Esophagus muscularis mucosa (tissue), 4 donors: ENCODE measurements at regions not wholly inside any gene's neighbourhood (a gene's known extent, or its start where the extent isn't known, plus 50 kb on each side); places are given as distances from the start of the nearest gene placed in this dataset.

Experiments used
- DNase-seq: peaks from one replicate; pipeline ENCODE4 v3.0.0-alpha.2; 2017; ENCODE audit errors: extremely low spot score
- H3K27ac ChIP-seq, 4 donors: fragments of 200-600 bp; sonication (generic); replicated peaks in 1 of 4; 1 replicate in 3 of 4; 2 replicates in 1 of 4; pipeline ENCODE4 v1.5.1; 2016 to 2019; ENCODE audit warnings: mild to moderate bottlenecking in 1 of 4
- H3K27me3 ChIP-seq, 4 donors: fragments of 200-600 bp; sonication (generic); one replicate each; pipeline versions ENCODE4 v1.5.1 to v1.6.0; 2016 to 2019
- H3K36me3 ChIP-seq, 4 donors: fragments of 200-600 bp; sonication (generic); one replicate each; pipeline ENCODE4 v1.5.1; 2016 to 2019
- H3K4me1 ChIP-seq, 4 donors: fragments of 200-600 bp; sonication (generic); one replicate each; pipeline ENCODE4 v1.5.1; 2016 to 2019
- H3K4me3 ChIP-seq, 4 donors: fragments of 200-600 bp; sonication (generic); 1 replicate in 2 of 4; 2 replicates in 2 of 4; pipeline ENCODE4 v1.5.1; 2016 to 2019; ENCODE audit warnings: mild to moderate bottlenecking in 4 of 4, moderate library complexity in 1 of 4
- H3K9me3 ChIP-seq, 4 donors: fragments of 200-600 bp; sonication (generic); 1 replicate in 3 of 4; 2 replicates in 1 of 4; pipeline ENCODE4 v1.5.1; 2016 to 2019
- CTCF ChIP-seq, 3 experiments: fragments of 200-600 bp in 2 of 3; fragments of 450-650 bp in 1 of 3; sonication (generic) in 2 of 3; IDR thresholded peaks; one replicate each; pipeline ENCODE4 v1.5.1; 2017 to 2019; ENCODE audit warnings: antibody characterized with exemption in 3 of 3, mild to moderate bottlenecking in 2 of 3, moderate library complexity in 1 of 3
- EP300 ChIP-seq: sonication (generic); formaldehyde crosslinking; IDR thresholded peaks from one replicate; pipeline ENCODE4 v1.6.1; 2017; ENCODE audit warnings: antibody characterized with exemption
- POLR2A ChIP-seq: fragments of 450-650 bp; IDR thresholded peaks from one replicate; pipeline ENCODE4 v1.6.1; 2017; ENCODE audit warnings: antibody characterized with exemption, moderate library complexity, mild to moderate bottlenecking, low read depth
- POLR2AphosphoS5 ChIP-seq, 2 donors: sonication (generic); formaldehyde crosslinking; IDR thresholded peaks; one replicate each; pipeline ENCODE4 v1.6.1; 2017; ENCODE audit warnings: antibody characterized with exemption in 2 of 2
- WGBS: methylation state at CpG from one replicate; pipeline ENCODE4 v1.1.5; 2018; 5-methylcytosine and 5-hydroxymethylcytosine counted together
- intact Hi-C: fragments of 100-400 bp; cut with DNase I; formaldehyde crosslinking; loops from one replicate; pipeline ENCODE4 v1.15.1; 2023

- no peak for DNase-seq
- TF ChIP-seq POLR2A, result no peak
- no peak for TF ChIP-seq POLR2AphosphoS5 (IDR thresholded peaks at IDR 0.05)
- no peak for TF ChIP-seq EP300
- no peak for TF ChIP-seq CTCF (IDR thresholded peaks at IDR 0.05)
- no peak overlapping the region for H3K27ac ChIP-seq
- H3K4me3 ChIP-seq, result no peak overlapping the region
- H3K9me3 ChIP-seq, result no peaks in the 10 kb centered on the region
- no peaks in the 10 kb centered on the region for H3K36me3 ChIP-seq
- intact Hi-C loops, result no loop called here
- H3K4me1 ChIP-seq, result no peaks in the 10 kb centered on the region
- peaks cover 0 to 11% (median 0%) of the 10 kb centered on the region in 4 donors for H3K27me3 ChIP-seq
These were observed 80.7 kb upstream of the HNRNPA3 start for GRCh38 chr2:177131858-177132257.

GRCh38 chr2:177138823-177139222, 73.8 kb upstream of the HNRNPA3 start:
- no peak overlapping the region for H3K4me3 ChIP-seq
- peaks cover 0 to 11% (median 0%) of the 10 kb centered on the region in 4 donors for H3K27me3 ChIP-seq
- no peak for DNase-seq
- H3K27ac ChIP-seq, result no peak overlapping the region
- no peaks in the 10 kb centered on the region for H3K4me1 ChIP-seq
- intact Hi-C loops, result no loop called here
- H3K9me3 ChIP-seq, result no peaks in the 10 kb centered on the region
- no peaks in the 10 kb centered on the region for H3K36me3 ChIP-seq
- TF ChIP-seq POLR2A (no peak), CTCF (IDR thresholded peaks at IDR 0.05) (no peak), EP300 (no peak), POLR2AphosphoS5 (IDR thresholded peaks at IDR 0.05) (no peak)

- no peaks in the 10 kb centered on the region for H3K9me3 ChIP-seq
- DNase-seq, result no peak
- 90% methylated on average over 3 of the region's 3 CpGs for WGBS
- H3K36me3 ChIP-seq, result no peaks in the 10 kb centered on the region
- H3K27me3 ChIP-seq, result peaks cover 0 to 39% (median under 1%) of the 10 kb centered on the region in 4 donors
- no peak overlapping the region for H3K4me3 ChIP-seq
- TF ChIP-seq POLR2AphosphoS5 (IDR thresholded peaks at IDR 0.05) (no peak), POLR2A (no peak), CTCF (IDR thresholded peaks at IDR 0.05) (no peak), EP300 (no peak)
- no peaks in the 10 kb centered on the region for H3K4me1 ChIP-seq
- H3K27ac ChIP-seq, result no peak overlapping the region
- intact Hi-C loops, result no loop called here
These were observed 70.7 kb upstream of the HNRNPA3 start for GRCh38 chr2:177141866-177142265.

- H3K27ac ChIP-seq, result no peak overlapping the region
- intact Hi-C loops, result no loop called here
- no peak for DNase-seq
- peaks cover 0 to 53% (median 12%) of the 10 kb centered on the region in 4 donors for H3K27me3 ChIP-seq
- no peak overlapping the region for H3K4me3 ChIP-seq
- H3K9me3 ChIP-seq, result no peaks in the 10 kb centered on the region
- 44% methylated on average over 5 of the region's 5 CpGs for WGBS
- peaks cover 3 to 7% (median 4%) of the 10 kb centered on the region in 4 donors for H3K4me1 ChIP-seq
- no peaks in the 10 kb centered on the region for H3K36me3 ChIP-seq
- no peak for TF ChIP-seq CTCF (IDR thresholded peaks at IDR 0.05)
- no peak for TF ChIP-seq POLR2A
- peak; percentile 22 to 42 for TF ChIP-seq POLR2AphosphoS5 (IDR thresholded peaks at IDR 0.05)
- no peak for TF ChIP-seq EP300
These were observed 69.2 kb upstream of the HNRNPA3 start for GRCh38 chr2:177143444-177143843.

- H3K9me3 ChIP-seq, result no peaks in the 10 kb centered on the region
- no peak overlapping the region for H3K27ac ChIP-seq
- TF ChIP-seq POLR2AphosphoS5 (IDR thresholded peaks at IDR 0.05) (no peak), CTCF (IDR thresholded peaks at IDR 0.05) (peak; percentile 40 to 56 (median 49))
- no peak for DNase-seq
- peaks cover 7 to 14% (median 10%) of the 10 kb centered on the region in 4 donors for H3K4me1 ChIP-seq
- no peaks in the 10 kb centered on the region for H3K36me3 ChIP-seq
- intact Hi-C loops, result loop anchor here (2.0 to 5.0 kb wide), 2 partner anchors 510 to 1020 kb away; no protein-coding TSS in a partner anchor
- peaks cover 0 to 77% (median 16%) of the 10 kb centered on the region in 4 donors for H3K27me3 ChIP-seq
- H3K4me3 ChIP-seq, result no peak overlapping the region
- 2% methylated on average over 2 of the region's 2 CpGs for WGBS
These were observed 65.4 kb upstream of the HNRNPA3 start for GRCh38 chr2:177147093-177147694.
